DMS79 (cell line): ENCODE measurements at regions not wholly inside any gene's neighbourhood (a gene's known extent, or its start where the extent isn't known, plus 50 kb on each side); places are given as distances from the start of the nearest gene placed in this dataset.
A peak's percentile ranks its signal among the peaks of the same experiment; 100 is the strongest.
"Not testable (repeated sequence)": the region's sequence is repeated elsewhere in the genome, so short reads cannot be mapped to it uniquely, and the experiment has no call there.

Experiments
- DNase-seq: peaks from one replicate; lab custom pipeline; 2025; lab: John Stamatoyannopoulos, UW

DNA sequence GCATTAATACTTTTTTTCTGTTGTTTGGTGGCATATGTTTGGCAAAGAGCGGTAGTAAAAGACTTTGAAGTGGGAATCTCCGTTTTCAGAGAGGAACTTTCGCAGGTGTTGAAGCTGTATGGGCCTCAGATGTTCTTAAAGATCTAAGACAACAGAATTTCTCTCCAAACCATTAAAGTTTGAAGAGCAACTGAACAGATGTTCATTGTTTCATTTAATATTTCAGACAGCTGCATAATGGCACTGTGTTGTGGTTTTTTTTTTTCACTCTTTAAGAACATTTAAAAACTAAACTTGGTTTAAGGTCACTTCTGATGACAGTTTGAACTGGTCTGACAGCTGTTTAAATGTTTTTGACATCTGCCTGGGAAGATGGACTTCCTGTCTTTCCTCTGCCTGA lies 882.7 kb upstream of the PCDH10 start:
- no peak for DNase-seq

DNA sequence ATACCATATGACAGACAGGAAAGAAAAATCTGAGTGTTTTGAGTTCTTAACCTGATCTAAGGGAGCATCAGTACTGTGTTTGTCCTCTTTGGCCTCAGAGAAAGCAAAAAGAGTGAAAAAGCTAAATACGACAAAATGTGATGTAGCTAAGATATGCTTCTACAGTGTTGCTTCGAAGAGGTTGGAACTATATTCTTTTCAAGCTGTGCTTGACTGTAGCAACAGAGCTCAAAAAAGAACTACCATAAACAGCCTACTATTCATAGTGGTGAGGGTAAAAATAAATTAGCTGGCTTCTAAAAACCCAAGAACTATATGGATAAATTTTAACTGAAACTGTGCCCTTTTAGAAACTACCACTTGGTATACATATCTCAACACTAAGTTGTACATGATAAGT lies 881.8 kb upstream of the PCDH10 start:
- DNase-seq: no peak

- DNase-seq: no peak
These were observed 879.6 kb upstream of the PCDH10 start for GRCh38 chr4:132269303-132269990.

- no peak for DNase-seq
These were observed 873.4 kb upstream of the PCDH10 start for GRCh38 chr4:132275583-132276121.

DNA sequence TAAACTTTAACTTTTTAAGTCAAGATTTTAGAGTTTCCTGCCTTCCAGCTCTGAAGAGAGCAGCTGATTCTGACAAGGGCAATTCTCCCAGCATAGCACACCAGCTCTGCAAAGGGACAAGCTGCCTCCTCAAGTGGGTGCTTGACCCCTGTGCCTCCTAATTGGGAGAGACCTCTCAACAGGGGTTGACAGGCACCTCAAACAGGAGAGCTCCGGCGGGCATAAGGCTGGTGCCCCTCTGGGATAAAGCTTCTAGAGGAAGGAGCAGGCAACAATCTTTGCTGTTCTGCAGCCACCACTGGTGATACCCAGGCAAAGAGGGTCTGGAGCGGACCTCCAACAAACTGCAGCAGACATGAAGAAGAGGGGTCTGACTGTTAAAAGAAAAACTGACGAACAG lies 872.9 kb upstream of the PCDH10 start:
- DNase-seq: no peak

- no peak for DNase-seq
These were observed 872.1 kb upstream of the PCDH10 start for GRCh38 chr4:132276989-132277388.

DNA sequence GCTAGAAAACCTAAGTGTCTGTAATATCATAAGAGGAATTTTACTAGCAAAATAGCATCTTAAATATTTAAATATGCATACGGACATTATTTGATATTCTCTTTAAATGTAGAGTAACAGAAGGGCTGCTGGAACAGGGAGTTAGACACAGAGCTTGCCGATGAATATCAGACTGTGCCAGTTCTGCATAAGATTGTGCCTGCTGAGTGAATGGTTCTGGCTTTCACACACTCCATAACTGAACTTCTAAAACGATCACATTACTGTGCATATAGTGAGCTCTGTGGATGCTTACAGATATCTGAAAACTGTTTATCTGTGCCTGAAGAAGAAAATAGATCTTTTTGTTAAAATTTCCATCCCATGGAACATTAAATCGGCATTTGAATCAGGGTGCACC lies 867.4 kb upstream of the PCDH10 start:
- DNase-seq: no peak

DNA sequence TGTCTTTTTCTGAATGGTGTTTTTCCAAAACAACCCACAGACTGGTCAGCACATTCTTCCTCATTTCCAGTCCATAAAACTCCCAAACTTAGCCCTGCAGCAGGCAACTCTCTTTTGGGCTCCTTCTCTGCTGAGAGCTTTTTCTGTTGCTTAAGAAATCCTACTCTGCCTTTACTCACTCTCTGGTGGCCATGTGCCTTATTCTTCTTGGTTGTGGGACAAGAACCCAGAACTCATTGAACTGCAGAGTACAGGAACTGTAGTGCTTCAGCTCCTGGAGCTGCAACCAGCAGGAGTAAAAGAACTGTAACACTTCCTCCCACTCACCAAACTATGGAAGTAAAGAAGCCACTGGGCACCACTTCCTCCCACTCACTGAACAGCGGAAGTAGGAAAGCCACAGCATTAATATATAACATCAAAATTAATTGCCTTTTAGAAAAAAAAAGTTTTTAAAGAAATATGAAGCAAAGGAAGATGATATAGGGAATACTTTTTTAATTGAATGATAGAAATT lies 864.1 kb upstream of the PCDH10 start:
- DNase-seq: no peak

DNA sequence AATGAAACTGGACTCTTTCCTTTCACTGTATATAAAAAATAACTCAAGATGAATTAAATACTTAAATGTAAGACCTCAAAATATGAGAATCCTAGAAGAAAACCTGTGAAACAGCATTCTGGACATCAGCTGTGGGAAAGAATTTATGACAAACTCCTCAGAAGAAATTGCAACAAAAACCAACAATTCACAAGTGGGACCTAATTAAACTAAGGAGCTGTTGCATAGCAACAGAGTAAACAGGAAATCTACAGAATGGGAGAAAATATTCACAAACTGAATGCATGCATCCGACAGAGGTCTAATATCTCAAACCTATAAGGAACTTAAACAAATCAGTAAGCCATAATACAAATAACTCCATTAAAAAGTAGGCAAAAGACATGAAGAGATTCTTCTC lies 851.7 kb upstream of the PCDH10 start:
- no peak for DNase-seq

DNA sequence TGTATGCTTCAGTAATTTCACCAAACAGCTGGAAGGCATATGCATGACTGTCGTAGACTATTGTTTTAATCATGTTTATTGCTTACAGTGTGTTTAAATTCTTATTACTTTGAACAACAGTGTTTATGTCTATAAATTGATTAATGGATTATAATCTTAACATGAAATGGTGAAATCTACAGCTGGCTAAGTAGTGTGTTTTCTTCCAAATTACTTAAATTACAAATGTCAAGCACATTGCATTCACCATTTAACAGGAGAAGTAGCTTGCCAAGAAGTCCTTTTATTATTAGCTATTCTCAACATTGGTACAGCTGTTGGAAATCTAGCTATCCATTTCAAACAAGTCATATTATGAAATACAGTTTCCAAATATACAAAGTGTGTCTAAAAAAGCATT lies 849.3 kb upstream of the PCDH10 start:
- peak; percentile 3 for DNase-seq

- no peak for DNase-seq
These were observed 836.6 kb upstream of the PCDH10 start for GRCh38 chr4:132312521-132312920.

DNA sequence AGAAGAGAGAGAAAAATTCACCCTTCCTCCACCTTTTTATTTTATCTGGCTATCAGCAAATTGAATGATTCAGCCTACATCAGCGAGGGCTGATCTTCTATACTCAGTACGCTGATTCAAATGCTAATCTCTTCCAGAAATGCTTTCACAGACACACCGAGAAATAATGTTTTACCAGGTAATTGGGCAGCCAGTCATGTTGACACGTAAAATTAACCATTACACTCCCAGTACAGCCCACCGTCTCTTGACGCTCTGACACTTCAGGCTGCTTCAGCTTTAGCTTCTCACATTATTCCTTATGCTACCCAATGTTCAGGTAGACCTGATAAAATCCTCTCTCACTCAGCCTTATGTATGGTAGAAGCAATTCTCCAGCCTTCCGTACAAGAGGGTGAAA lies 835.2 kb upstream of the PCDH10 start:
- no peak for DNase-seq

DNA sequence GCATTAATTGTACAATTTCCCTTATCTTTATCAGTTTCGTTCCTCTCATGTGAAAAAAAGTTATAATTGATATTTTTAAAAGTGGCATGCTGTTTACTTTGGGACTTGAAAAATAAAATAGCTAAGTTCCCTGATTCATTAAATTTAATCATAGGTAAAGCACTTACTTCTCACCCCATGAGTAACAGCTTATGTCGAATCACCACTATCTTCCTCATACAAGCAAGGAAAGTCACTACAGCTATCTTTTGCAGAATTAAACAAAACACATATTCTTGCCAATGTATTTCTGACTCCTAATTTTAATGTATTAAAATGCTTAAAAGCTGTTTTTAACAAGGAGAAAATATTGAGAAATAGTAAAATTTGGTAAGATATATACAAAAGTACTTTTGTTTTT lies 832.4 kb upstream of the PCDH10 start:
- DNase-seq: no peak

DNA sequence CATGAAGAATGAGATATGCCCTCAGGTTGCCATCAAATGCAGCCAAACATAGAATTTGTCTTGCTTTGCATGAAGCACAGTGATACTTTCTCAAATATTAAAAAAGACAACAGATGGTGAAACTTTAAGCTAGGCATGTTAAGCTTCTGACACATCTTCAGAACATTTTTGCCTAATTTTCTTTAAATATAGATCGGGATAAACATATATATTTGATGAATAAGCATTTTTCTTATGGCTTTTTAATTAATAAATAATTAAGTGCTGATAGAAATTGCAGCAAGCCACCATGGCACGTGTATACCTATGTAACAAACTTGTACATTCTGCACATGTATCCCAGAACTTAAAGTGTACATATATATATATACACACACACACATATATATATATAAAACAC lies 831.2 kb upstream of the PCDH10 start:
- no peak for DNase-seq

- DNase-seq: no peak
These were observed 820.3 kb upstream of the PCDH10 start for GRCh38 chr4:132328761-132329160.

GRCh38 chr4:132330994-132331393 lies 818.1 kb upstream of the PCDH10 start:
- no peak for DNase-seq

DNA sequence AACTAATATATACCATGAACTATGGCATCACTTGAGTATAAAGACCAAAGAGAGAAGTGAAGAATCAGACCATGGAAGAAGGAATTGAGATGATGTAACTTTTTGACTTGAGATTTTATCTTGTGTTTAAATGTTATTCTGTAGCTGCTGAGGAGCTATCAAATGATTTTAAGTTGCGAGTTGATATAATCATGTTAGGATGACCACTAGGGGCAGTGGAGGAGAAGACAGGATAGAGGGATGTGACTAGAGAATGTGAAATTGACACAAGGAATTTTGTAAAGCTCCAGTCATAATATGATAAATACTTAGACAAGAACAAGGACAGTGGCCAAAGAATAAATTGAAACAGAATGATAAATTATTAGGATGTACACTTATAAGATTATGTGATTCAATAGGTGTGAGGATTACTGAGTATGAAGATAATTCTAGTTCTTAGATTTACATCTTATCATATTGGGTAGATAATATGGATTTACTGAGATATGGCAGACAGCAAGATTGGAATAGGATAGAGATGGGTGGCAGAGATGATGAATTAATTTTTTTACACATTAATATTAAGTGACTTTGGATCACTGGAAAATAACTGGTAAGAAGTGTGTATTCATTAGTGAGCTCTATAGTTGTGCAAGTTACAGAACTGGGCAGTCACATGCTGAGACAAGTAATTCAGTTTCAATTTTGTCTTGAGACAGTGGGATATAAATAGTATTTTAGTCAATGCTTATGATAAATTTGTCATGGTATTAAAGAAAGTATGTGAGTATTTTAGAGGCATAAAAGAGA lies 816.0 kb upstream of the PCDH10 start:
- no peak for DNase-seq

DNA sequence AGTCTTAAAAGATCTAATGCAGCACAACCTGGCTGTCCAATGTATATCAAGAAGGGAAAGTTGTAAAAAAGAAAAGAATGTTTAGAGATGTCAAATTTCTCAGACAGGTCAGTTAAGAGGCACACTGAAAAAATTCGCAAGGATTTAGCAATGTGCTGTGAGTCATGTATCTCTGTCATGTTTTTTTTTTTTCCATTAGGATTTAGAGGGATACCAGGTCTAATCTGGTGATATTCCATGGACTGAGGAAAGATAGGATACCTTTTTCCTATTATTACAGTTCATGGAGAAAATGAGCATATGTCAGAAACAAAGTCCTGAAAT lies 815.4 kb upstream of the PCDH10 start:
- DNase-seq: no peak

DNA sequence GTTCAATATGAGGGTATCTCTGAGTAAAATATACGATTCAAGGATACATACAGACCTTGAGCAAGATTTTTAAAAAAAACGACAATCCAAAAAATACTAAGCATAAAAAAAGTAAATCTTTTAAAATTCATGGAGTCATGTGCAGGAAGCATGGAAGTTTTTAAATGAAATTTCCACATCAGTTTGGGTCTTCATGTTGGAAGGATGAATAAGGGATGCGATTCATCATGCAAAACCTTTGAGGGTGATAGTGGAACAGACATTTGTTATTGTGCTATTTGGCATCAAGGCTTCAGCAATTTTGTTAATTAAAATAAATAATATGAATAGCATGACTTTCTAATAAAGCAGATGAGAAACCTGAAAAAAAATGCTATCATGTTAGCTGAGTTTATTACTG lies 815.0 kb upstream of the PCDH10 start:
- DNase-seq: no peak

- DNase-seq: no peak
These were observed 803.9 kb upstream of the PCDH10 start for GRCh38 chr4:132344924-132345828.

- no peak for DNase-seq
These were observed 803.1 kb upstream of the PCDH10 start for GRCh38 chr4:132346016-132346415.

- DNase-seq: not testable (repeated sequence)
These were observed 797.5 kb upstream of the PCDH10 start for GRCh38 chr4:132351606-132352005.
